ENCODE measurements at regions not wholly inside any gene's neighbourhood (a gene's known extent, or its start where the extent isn't known, plus 50 kb on each side); places are given as distances from the start of the nearest gene placed in this dataset.

DNA sequence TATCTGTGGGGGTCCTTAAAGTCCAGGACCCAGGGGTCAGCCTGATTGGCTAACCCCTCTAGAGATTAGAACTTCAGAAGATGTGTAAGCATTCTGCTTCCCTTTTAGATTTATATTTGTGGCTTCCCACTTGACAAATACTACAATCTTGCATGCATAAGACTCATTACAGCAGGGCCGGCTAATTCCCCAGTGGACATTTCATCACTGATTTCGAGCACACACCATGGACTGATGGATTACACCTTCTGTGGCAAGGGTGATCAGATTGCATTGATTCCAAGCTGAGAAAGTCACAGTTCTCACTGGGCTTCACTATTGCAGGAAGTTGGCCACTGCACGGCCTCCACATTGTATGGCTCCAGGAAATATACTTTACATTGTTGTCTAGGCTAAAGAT lies 65.8 kb upstream of the DAPK1 start:
- no peak for TF ChIP-seq SIN3A (IDR thresholded peaks at IDR 0.05; ENCODE audit: borderline replicate concordance, insufficient read depth, low read length)
- TF ChIP-seq, protein P1, sequence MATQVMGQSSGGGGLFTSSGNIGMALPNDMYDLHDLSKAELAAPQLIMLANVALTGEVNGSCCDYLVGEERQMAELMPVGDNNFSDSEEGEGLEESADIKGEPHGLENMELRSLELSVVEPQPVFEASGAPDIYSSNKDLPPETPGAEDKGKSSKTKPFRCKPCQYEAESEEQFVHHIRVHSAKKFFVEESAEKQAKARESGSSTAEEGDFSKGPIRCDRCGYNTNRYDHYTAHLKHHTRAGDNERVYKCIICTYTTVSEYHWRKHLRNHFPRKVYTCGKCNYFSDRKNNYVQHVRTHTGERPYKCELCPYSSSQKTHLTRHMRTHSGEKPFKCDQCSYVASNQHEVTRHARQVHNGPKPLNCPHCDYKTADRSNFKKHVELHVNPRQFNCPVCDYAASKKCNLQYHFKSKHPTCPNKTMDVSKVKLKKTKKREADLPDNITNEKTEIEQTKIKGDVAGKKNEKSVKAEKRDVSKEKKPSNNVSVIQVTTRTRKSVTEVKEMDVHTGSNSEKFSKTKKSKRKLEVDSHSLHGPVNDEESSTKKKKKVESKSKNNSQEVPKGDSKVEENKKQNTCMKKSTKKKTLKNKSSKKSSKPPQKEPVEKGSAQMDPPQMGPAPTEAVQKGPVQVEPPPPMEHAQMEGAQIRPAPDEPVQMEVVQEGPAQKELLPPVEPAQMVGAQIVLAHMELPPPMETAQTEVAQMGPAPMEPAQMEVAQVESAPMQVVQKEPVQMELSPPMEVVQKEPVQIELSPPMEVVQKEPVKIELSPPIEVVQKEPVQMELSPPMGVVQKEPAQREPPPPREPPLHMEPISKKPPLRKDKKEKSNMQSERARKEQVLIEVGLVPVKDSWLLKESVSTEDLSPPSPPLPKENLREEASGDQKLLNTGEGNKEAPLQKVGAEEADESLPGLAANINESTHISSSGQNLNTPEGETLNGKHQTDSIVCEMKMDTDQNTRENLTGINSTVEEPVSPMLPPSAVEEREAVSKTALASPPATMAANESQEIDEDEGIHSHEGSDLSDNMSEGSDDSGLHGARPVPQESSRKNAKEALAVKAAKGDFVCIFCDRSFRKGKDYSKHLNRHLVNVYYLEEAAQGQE (IDR thresholded peaks at IDR 0.05; ENCODE audit: insufficient read depth in 1 of 2, low read depth in 2 of 2, low read length in 2 of 2) = no peak

Measured in PFSK-1 (cell line).